ENCODE measurements at regions not wholly inside any gene's neighbourhood (a gene's known extent, or its start where the extent isn't known, plus 50 kb on each side); places are given as distances from the start of the nearest gene placed in this dataset.

DNA sequence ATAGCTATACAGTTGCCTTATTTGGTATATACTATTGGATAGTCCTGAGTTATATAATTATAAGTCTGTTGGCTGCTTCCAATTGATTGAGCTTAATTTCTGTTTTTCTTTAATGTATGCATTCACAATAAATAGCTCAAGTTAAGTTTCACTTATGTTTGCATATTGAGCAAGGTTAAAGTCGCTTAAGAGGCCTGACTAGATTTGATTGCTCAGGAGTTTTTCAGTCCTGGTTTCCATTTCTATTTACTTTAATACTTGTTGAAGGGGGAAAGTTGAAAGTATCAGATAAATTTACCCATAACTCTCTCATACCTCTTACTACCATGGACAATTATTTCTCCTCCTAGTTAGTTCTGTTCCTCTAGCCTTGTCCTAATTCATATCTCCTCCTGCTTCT lies 294.7 kb downstream of the ARL4A start:
- Histone ChIP-seq H3K4me1 (ENCODE audit: insufficient read depth, low read length) (no peaks in the 10 kb centered on the region), H2AFZ (ENCODE audit: low read depth, low read length) (no peak overlapping the region), H3K79me2 (ENCODE audit: insufficient read depth, low read length) (no peaks in the 10 kb centered on the region), H3K4me2 (ENCODE audit: insufficient read depth, low read length) (no peak overlapping the region), H3K27me3 (ENCODE audit: insufficient read depth, low read length, poor library complexity) (no peaks in the 10 kb centered on the region), H3K27ac (ENCODE audit: low read length) (no peak overlapping the region), H3K9ac (ENCODE audit: low read depth, low read length) (no peak overlapping the region), H3K9me3 (ENCODE audit: insufficient read depth, low read length, severe bottlenecking) (no peaks in the 10 kb centered on the region), H4K20me1 (ENCODE audit: insufficient read depth, low read length) (no peaks in the 10 kb centered on the region; the same call in 1 of the 2 replicates), H3K4me3 (ENCODE audit: low read depth in 1 of 2, low read length in 2 of 2) (no peak overlapping the region), H3K36me3 (ENCODE audit: insufficient read depth, low read length) (no peaks in the 10 kb centered on the region)
- no peak for TF ChIP-seq EZH2 (IDR thresholded peaks at IDR 0.05; ENCODE audit: borderline replicate concordance, low read depth, low read length, severe bottlenecking)
- TF ChIP-seq, protein P1, sequence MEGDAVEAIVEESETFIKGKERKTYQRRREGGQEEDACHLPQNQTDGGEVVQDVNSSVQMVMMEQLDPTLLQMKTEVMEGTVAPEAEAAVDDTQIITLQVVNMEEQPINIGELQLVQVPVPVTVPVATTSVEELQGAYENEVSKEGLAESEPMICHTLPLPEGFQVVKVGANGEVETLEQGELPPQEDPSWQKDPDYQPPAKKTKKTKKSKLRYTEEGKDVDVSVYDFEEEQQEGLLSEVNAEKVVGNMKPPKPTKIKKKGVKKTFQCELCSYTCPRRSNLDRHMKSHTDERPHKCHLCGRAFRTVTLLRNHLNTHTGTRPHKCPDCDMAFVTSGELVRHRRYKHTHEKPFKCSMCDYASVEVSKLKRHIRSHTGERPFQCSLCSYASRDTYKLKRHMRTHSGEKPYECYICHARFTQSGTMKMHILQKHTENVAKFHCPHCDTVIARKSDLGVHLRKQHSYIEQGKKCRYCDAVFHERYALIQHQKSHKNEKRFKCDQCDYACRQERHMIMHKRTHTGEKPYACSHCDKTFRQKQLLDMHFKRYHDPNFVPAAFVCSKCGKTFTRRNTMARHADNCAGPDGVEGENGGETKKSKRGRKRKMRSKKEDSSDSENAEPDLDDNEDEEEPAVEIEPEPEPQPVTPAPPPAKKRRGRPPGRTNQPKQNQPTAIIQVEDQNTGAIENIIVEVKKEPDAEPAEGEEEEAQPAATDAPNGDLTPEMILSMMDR (IDR thresholded peaks at IDR 0.05; ENCODE audit: borderline replicate concordance, extremely low read depth, low read length, poor library complexity, severe bottlenecking) = no peak
- ATAC-seq (ENCODE audit: insufficient read depth, low read depth) = no peak
- DNase-seq = no peak

DNA sequence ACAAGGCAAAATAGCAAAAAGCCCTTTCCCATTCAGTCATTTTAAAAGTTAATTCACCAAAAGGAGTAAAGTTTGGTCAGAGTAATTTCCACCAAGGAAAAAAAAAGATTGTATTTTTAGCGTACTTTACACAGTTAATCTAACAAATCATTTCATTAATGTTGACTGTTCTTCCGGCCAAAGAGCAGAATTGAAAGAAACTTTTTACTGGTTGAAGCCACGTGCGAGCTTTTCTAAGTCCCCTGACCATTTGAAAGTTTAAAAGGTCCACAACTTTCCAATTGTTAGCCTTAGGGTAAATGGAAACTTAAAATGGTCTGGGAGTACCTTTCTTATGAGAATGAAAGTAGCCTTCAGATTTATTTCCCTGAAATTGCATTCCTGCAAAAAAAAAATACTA lies 296.7 kb downstream of the ARL4A start:
- no peaks in the 10 kb centered on the region for H3K4me1 ChIP-seq (ENCODE audit: insufficient read depth, low read length)
- DNase-seq (no peak), ATAC-seq (ENCODE audit: insufficient read depth, low read depth) (no peak)
- no peaks in the 10 kb centered on the region; the same call in 1 of the 2 replicates for H4K20me1 ChIP-seq (ENCODE audit: insufficient read depth, low read length)
- no peak overlapping the region for H3K27ac ChIP-seq (ENCODE audit: low read length)
- no peak overlapping the region for H3K4me2 ChIP-seq (ENCODE audit: insufficient read depth, low read length)
- no peaks in the 10 kb centered on the region for H3K27me3 ChIP-seq (ENCODE audit: insufficient read depth, low read length, poor library complexity)
- no peak overlapping the region for H3K9ac ChIP-seq (ENCODE audit: low read depth, low read length)
- H3K9me3 ChIP-seq (ENCODE audit: insufficient read depth, low read length, severe bottlenecking) = no peaks in the 10 kb centered on the region
- H2AFZ ChIP-seq (ENCODE audit: low read depth, low read length) = no peak overlapping the region
- H3K4me3 ChIP-seq (ENCODE audit: low read depth in 1 of 2, low read length in 2 of 2) = no peak overlapping the region
- TF ChIP-seq, protein P1 (IDR thresholded peaks at IDR 0.05; ENCODE audit: borderline replicate concordance, extremely low read depth, low read length, poor library complexity, severe bottlenecking) = no peak
- no peak for TF ChIP-seq EZH2 (IDR thresholded peaks at IDR 0.05; ENCODE audit: borderline replicate concordance, low read depth, low read length, severe bottlenecking)
- no peaks in the 10 kb centered on the region for H3K79me2 ChIP-seq (ENCODE audit: insufficient read depth, low read length)
- H3K36me3 ChIP-seq (ENCODE audit: insufficient read depth, low read length) = no peaks in the 10 kb centered on the region

DNA sequence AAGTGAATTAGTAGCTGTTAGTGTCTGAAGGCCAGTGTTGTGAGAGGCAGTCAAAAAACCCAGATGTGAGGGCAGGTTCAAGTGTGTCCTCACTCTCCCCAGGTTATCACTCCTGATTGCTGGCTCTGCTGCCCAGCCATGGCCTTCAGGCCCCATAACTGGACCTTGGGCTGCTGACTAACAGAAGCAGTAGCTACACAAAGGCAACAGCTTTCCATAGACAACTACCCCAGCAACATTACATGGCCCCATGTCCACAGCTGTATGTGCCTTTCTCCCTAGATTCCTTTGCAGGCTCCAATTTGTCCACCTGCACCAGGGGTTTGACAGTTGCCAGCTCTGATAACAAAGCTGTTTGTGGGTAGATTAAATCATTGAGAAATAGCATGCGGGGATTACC lies 297.8 kb downstream of the ARL4A start:
- no peak overlapping the region for H3K4me3 ChIP-seq (ENCODE audit: low read depth in 1 of 2, low read length in 2 of 2)
- H3K79me2 ChIP-seq (ENCODE audit: insufficient read depth, low read length) = no peaks in the 10 kb centered on the region
- no peaks in the 10 kb centered on the region for H3K27me3 ChIP-seq (ENCODE audit: insufficient read depth, low read length, poor library complexity)
- no peak for TF ChIP-seq EZH2 (IDR thresholded peaks at IDR 0.05; ENCODE audit: borderline replicate concordance, low read depth, low read length, severe bottlenecking)
- TF ChIP-seq, protein P1 (IDR thresholded peaks at IDR 0.05; ENCODE audit: borderline replicate concordance, extremely low read depth, low read length, poor library complexity, severe bottlenecking) = no peak
- H3K27ac ChIP-seq (ENCODE audit: low read length) = no peak overlapping the region
- no peak overlapping the region for H2AFZ ChIP-seq (ENCODE audit: low read depth, low read length)
- H3K4me2 ChIP-seq (ENCODE audit: insufficient read depth, low read length) = no peak overlapping the region
- H3K9me3 ChIP-seq (ENCODE audit: insufficient read depth, low read length, severe bottlenecking) = no peaks in the 10 kb centered on the region
- no peaks in the 10 kb centered on the region for H3K36me3 ChIP-seq (ENCODE audit: insufficient read depth, low read length)
- no peak for ATAC-seq (ENCODE audit: insufficient read depth, low read depth)
- no peaks in the 10 kb centered on the region; the same call in 1 of the 2 replicates for H4K20me1 ChIP-seq (ENCODE audit: insufficient read depth, low read length)
- no peak for DNase-seq
- no peak overlapping the region for H3K9ac ChIP-seq (ENCODE audit: low read depth, low read length)
- H3K4me1 ChIP-seq (ENCODE audit: insufficient read depth, low read length) = no peaks in the 10 kb centered on the region

DNA sequence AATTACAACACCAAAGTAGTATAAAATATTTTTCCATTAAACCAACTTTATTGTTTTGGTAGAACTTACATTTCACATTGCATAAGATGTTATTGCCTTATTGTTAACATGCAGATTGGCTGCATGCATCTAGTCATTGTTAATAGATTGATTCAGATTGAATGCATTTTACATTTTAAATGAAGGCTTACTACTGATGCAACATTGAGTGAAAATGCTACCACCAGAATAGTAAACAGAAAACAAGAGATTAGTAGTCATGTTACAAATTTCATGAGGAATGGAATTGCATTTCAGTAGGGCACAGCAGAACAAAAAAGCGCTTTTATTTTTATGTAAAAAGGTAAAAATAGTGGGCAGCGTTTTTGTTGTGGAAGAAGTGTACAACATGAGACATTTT lies 298.3 kb downstream of the ARL4A start:
- no peak overlapping the region for H2AFZ ChIP-seq (ENCODE audit: low read depth, low read length)
- ATAC-seq (ENCODE audit: insufficient read depth, low read depth) (no peak), DNase-seq (no peak)
- no peaks in the 10 kb centered on the region for H3K36me3 ChIP-seq (ENCODE audit: insufficient read depth, low read length)
- no peak overlapping the region for H3K4me2 ChIP-seq (ENCODE audit: insufficient read depth, low read length)
- no peaks in the 10 kb centered on the region for H3K9me3 ChIP-seq (ENCODE audit: insufficient read depth, low read length, severe bottlenecking)
- no peak overlapping the region for H3K27ac ChIP-seq (ENCODE audit: low read length)
- H3K4me3 ChIP-seq (ENCODE audit: low read depth in 1 of 2, low read length in 2 of 2) = no peak overlapping the region
- no peaks in the 10 kb centered on the region for H3K4me1 ChIP-seq (ENCODE audit: insufficient read depth, low read length)
- H4K20me1 ChIP-seq (ENCODE audit: insufficient read depth, low read length) = no peaks in the 10 kb centered on the region; the same call in 1 of the 2 replicates
- no peak overlapping the region for H3K9ac ChIP-seq (ENCODE audit: low read depth, low read length)
- H3K79me2 ChIP-seq (ENCODE audit: insufficient read depth, low read length) = no peaks in the 10 kb centered on the region
- H3K27me3 ChIP-seq (ENCODE audit: insufficient read depth, low read length, poor library complexity) = no peaks in the 10 kb centered on the region
- TF ChIP-seq, protein P1 (IDR thresholded peaks at IDR 0.05; ENCODE audit: borderline replicate concordance, extremely low read depth, low read length, poor library complexity, severe bottlenecking) = no peak

Measured in DND-41 (cell line).